Suprapubic skin (tissue), 4 donors: ENCODE measurements at regions not wholly inside any gene's neighbourhood (a gene's known extent, or its start where the extent isn't known, plus 50 kb on each side); places are given as distances from the start of the nearest gene placed in this dataset.

ENCODE experiments used
- CTCF ChIP-seq, 2 donors: fragments of 200-600 bp in 1 of 2; fragments of 450-650 bp in 1 of 2; sonication (generic) in 1 of 2; IDR thresholded peaks; one replicate each; pipeline ENCODE4 v1.5.1; 2016 to 2019; ENCODE audit warnings: antibody characterized with exemption in 2 of 2, mild to moderate bottlenecking in 1 of 2, moderate library complexity in 1 of 2
- EP300 ChIP-seq: sonication (generic); formaldehyde crosslinking; IDR thresholded peaks from one replicate; pipeline ENCODE4 v1.6.1; 2017; ENCODE audit warnings: antibody characterized with exemption
- POLR2A ChIP-seq, 2 donors: fragments of 450-650 bp; IDR thresholded peaks; one replicate each; pipeline ENCODE4 v1.6.1; 2017; ENCODE audit warnings: antibody characterized with exemption in 2 of 2, mild to moderate bottlenecking in 2 of 2, moderate library complexity in 2 of 2
- POLR2AphosphoS5 ChIP-seq, 3 donors: sonication (generic); formaldehyde crosslinking; IDR thresholded peaks; one replicate each; pipeline ENCODE4 v1.6.1; 2017; ENCODE audit warnings: antibody characterized with exemption in 3 of 3

GRCh38 chr1:189305279-189305678 lies 1172.4 kb downstream of the BRINP3 start:
- no peak for TF ChIP-seq POLR2A (IDR thresholded peaks at IDR 0.05)
- no peak for TF ChIP-seq EP300
- TF ChIP-seq CTCF (IDR thresholded peaks at IDR 0.05) = no peak
- TF ChIP-seq POLR2AphosphoS5 (IDR thresholded peaks at IDR 0.05) = no peak
